CD8-positive, alpha-beta memory T cell (primary cell): ENCODE measurements at regions not wholly inside any gene's neighbourhood (a gene's known extent, or its start where the extent isn't known, plus 50 kb on each side); places are given as distances from the start of the nearest gene placed in this dataset.
"Not testable (repeated sequence)": the region's sequence is repeated elsewhere in the genome, so short reads cannot be mapped to it uniquely, and the experiment has no call there.

Source experiments
- CTCF ChIA-PET: fragments of 350-600 bp; sonication (Branson Sonifier 250); formaldehyde crosslinking; loops from one replicate; lab custom pipeline; 2021; ENCODE audit warnings: antibody characterized with exemption; lab: Charles Lee
- POLR2A ChIA-PET: fragments of 350-600 bp; sonication (Branson Sonifier 250); formaldehyde crosslinking; loops from one replicate; lab custom pipeline; 2021; ENCODE audit warnings: antibody characterized with exemption; lab: Charles Lee
- DNase-seq, 5 donors: peaks; one replicate each; pipeline versions ENCODE4 v3.0.0 to v3.0.0-alpha.2; 2020 to 2022; ENCODE audit warnings: mixed read lengths in 1 of 5
- H3K27ac ChIP-seq: one replicate; pipeline ENCODE4 v1.7.0; 2013; ENCODE audit warnings: low read depth, mild to moderate bottlenecking, low read length, moderate library complexity
- H3K27me3 ChIP-seq: 2 replicates; pipeline ENCODE4 v1.7.0; 2013; ENCODE audit warnings: low read length, mild to moderate bottlenecking; ENCODE audit not compliant: insufficient read depth, poor library complexity, severe bottlenecking
- H3K36me3 ChIP-seq: 2 replicates; pipeline ENCODE4 v1.7.0; 2013; ENCODE audit warnings: mild to moderate bottlenecking, low read length, moderate library complexity; ENCODE audit not compliant: insufficient read depth
- H3K4me1 ChIP-seq: 2 replicates; pipeline ENCODE4 v1.7.0; 2013; ENCODE audit warnings: mild to moderate bottlenecking, low read length, moderate library complexity; ENCODE audit not compliant: insufficient read depth
- H3K4me3 ChIP-seq: 2 replicates; pipeline ENCODE4 v1.7.0; 2013; ENCODE audit warnings: mild to moderate bottlenecking, low read length
- H3K9me3 ChIP-seq: 2 replicates; pipeline ENCODE4 v1.7.0; 2013; ENCODE audit warnings: mild to moderate bottlenecking, low read length
- H3K27ac Mint-ChIP-seq, 8 donors: one replicate each; pipeline ENCODE4 v1.8.0; 2020 to 2021; ENCODE audit warnings: mixed read lengths in 8 of 8, mild to moderate bottlenecking in 6 of 8, inconsistent platforms in 3 of 8, moderate library complexity in 3 of 8
- H3K27me3 Mint-ChIP-seq, 2 donors: one replicate each; pipeline ENCODE4 v1.8.0; 2020 to 2021; ENCODE audit warnings: mixed read lengths in 2 of 2, mild to moderate bottlenecking in 1 of 2, moderate library complexity in 1 of 2
- H3K36me3 Mint-ChIP-seq, 3 donors: one replicate each; pipeline ENCODE4 v1.8.0; 2020 to 2021; ENCODE audit warnings: mixed read lengths in 3 of 3, inconsistent platforms in 1 of 3, mild to moderate bottlenecking in 1 of 3
- H3K4me1 Mint-ChIP-seq, 3 donors: one replicate each; pipeline ENCODE4 v1.8.0; 2020 to 2021; ENCODE audit warnings: mixed read lengths in 3 of 3, inconsistent platforms in 1 of 3, mild to moderate bottlenecking in 1 of 3
- H3K4me3 Mint-ChIP-seq, 7 donors: one replicate each; pipeline ENCODE4 v1.8.0; 2020 to 2021; ENCODE audit warnings: mixed read lengths in 7 of 7, mild to moderate bottlenecking in 6 of 7, moderate library complexity in 4 of 7, inconsistent platforms in 2 of 7
- H3K9me3 Mint-ChIP-seq, 5 donors: one replicate each; pipeline ENCODE4 v1.8.0; 2020 to 2022; ENCODE audit warnings: mixed read lengths in 5 of 5, mild to moderate bottlenecking in 3 of 5, moderate library complexity in 2 of 5, inconsistent platforms in 1 of 5

DNA sequence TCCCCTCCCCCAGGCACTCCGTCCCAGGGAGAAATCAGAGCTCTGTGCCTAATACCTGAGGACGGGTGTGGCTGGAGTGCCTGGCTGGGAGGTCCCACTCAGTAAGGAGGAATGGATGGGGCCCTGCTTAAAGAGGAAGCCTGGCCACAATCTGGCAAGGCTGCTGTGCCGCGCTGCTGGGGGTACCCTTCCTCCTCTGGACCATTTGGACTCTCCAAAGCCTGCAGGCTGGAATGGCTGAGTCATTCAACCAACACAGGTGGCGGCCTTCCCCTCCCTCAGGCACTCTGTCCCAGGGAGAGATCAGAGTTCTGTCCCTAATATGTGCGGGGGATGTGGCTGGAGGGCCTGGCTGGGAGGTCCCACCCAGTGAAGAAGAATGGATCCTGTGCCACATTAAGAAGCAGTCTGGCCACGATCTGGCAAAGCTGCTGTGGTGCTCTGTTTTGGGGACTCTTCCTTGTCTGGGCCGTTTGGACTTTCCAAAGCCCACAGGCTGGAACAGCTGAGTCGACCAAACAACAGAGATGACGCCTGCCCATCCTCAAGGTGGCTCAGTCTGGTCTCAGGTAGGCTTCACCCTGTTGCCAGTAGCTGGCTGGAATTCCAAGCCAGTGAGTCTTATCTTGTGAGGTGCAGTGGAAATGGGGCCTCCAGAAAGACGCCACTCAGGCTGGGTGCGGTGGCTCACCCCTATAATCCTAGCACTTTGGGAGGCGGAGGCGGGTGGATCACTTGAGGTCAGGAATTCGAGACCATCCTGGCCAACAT is 127.3 kb upstream of the HUWE1 start:
- CTCF ChIA-PET: no interaction called here

DNA sequence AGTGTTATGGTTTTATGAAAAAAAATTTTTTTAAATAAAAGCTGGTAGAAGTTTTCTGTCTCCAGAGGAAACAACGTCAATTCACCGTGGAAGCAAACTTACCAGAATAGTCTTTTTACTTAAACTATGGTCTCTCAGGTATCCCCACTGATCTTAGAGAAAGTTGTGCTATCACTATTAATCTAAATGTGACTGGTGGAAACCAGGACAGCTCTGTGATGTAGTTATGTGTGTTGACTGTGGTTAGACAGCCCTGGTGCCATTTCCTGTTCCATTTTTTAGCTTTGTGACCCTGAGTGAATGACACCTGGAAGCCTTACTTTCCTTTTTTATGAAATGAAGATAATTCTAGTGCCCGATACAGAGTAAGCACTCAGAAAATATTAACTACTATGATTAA is 111.8 kb upstream of the HUWE1 start:
- CTCF ChIA-PET: no interaction called here
- Histone ChIP-seq H3K27me3 (no peaks in the 10 kb centered on the region), H3K4me3 (no peak overlapping the region), H3K4me1 (no peaks in the 10 kb centered on the region), H3K36me3 (no peaks in the 10 kb centered on the region), H3K9me3 (no peaks in the 10 kb centered on the region), H3K27ac (no peak overlapping the region)
- peak overlapping the region in 4 of 7 donors; percentile 4 to 33 (median 14) for H3K4me3 Mint-ChIP-seq
- H3K36me3 Mint-ChIP-seq: no peaks in the 10 kb centered on the region
- peaks cover 0 to 10% (median 6%) of the 10 kb centered on the region in 5 donors for H3K9me3 Mint-ChIP-seq
- peak in 1 of 5 donors; percentile 31 for DNase-seq
- peaks cover 0 to 3% of the 10 kb centered on the region in 2 donors for H3K27me3 Mint-ChIP-seq
- H3K4me1 Mint-ChIP-seq: peaks cover 3 to 25% (median 17%) of the 10 kb centered on the region in 3 donors
- peak overlapping the region in 2 of 8 donors; percentile 48 for H3K27ac Mint-ChIP-seq
- POLR2A ChIA-PET: interaction anchor here (0.7 kb wide), 1 partner anchor 227 kb away, joined by 6 read pairs; no protein-coding TSS in a partner anchor

More for the DNA sequence above, 127.3 kb upstream of the HUWE1 start:
- H3K27me3 Mint-ChIP-seq: peaks cover 0 to 3% of the 10 kb centered on the region in 2 donors
- no peak for DNase-seq
- POLR2A ChIA-PET: no interaction called here
- H3K4me1 ChIP-seq: no peaks in the 10 kb centered on the region
- no peak overlapping the region for H3K4me3 ChIP-seq
- no peaks in the 10 kb centered on the region for H3K9me3 Mint-ChIP-seq
- no peaks in the 10 kb centered on the region for H3K27me3 ChIP-seq
- no peaks in the 10 kb centered on the region for H3K9me3 ChIP-seq
- no peak overlapping the region for H3K27ac ChIP-seq
- no peak overlapping the region for H3K27ac Mint-ChIP-seq
- H3K36me3 ChIP-seq: no peaks in the 10 kb centered on the region
- peaks cover 0 to 5% (median 5%) of the 10 kb centered on the region in 3 donors for H3K4me1 Mint-ChIP-seq
- no peaks in the 10 kb centered on the region for H3K36me3 Mint-ChIP-seq
- H3K4me3 Mint-ChIP-seq: no peak overlapping the region

DNA sequence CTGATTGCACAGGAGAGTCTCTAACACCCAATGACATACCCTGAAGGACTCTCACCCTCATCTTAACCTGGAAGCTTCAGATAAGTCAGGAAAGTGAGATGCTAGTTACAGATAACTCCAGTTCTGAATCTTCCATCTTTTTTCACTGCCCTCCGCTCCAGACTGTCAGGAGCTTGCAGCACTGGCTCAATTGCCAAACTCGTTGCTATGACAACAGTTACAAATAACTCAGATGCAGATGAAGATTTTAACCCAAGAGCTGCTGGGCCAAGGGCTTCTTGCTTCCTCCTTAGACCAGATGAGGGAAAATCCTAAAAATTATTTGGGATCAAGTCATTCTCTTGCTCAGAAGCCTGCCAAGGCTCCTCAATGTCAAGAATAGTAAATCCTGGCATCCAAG is 109.1 kb upstream of the HUWE1 start:
- POLR2A ChIA-PET: no interaction called here
- H3K9me3 Mint-ChIP-seq: peaks cover 0 to 10% (median 6%) of the 10 kb centered on the region in 5 donors
- Histone ChIP-seq H3K4me3 (no peak overlapping the region), H3K4me1 (no peaks in the 10 kb centered on the region), H3K9me3 (no peaks in the 10 kb centered on the region), H3K27me3 (no peaks in the 10 kb centered on the region), H3K36me3 (no peaks in the 10 kb centered on the region), H3K27ac (no peak overlapping the region)
- peak overlapping the region in 1 of 7 donors; percentile 61 for H3K4me3 Mint-ChIP-seq
- no peaks in the 10 kb centered on the region for H3K36me3 Mint-ChIP-seq
- DNase-seq: no peak
- peaks cover 0 to 3% of the 10 kb centered on the region in 2 donors for H3K27me3 Mint-ChIP-seq
- H3K4me1 Mint-ChIP-seq: peaks cover 3 to 25% (median 17%) of the 10 kb centered on the region in 3 donors
- no peak overlapping the region for H3K27ac Mint-ChIP-seq
- CTCF ChIA-PET: no interaction called here

DNA sequence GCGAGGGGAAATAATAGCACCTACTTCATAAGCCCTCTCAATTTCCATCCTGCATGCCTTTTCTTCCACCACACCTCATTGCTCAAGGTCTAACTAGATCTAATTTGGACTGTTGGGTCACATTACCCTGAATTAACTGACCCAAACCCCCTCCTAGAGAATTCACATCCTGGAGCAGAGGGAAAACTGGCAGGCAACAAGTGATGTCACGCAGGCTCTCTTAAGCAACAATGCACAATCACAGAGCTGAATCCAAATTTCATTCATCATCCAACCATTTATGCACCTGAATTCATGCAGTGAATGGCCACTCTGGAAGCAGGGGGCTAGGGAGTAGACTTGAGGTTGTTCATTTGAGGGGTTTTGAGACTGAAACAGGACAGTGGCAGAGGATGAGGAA is 107.7 kb upstream of the HUWE1 start:
- Mint-ChIP-seq H3K27ac (peak overlapping the region in 4 of 8 donors; percentile 2 to 84 (median 62)), H3K9me3 (peaks cover 0 to 3% (median 0%) of the 10 kb centered on the region in 5 donors), H3K36me3 (no peaks in the 10 kb centered on the region), H3K27me3 (peaks cover 0 to 2% of the 10 kb centered on the region in 2 donors), H3K4me3 (peak overlapping the region in 2 of 7 donors; percentile 9 to 24), H3K4me1 (peaks cover 3 to 25% (median 17%) of the 10 kb centered on the region in 3 donors)
- no peak for DNase-seq
- ChIA-PET CTCF (no interaction called here), POLR2A (no interaction called here)
- Histone ChIP-seq H3K9me3 (no peaks in the 10 kb centered on the region), H3K36me3 (no peaks in the 10 kb centered on the region), H3K27me3 (no peaks in the 10 kb centered on the region), H3K4me3 (no peak overlapping the region), H3K27ac (no peak overlapping the region), H3K4me1 (no peaks in the 10 kb centered on the region)

DNA sequence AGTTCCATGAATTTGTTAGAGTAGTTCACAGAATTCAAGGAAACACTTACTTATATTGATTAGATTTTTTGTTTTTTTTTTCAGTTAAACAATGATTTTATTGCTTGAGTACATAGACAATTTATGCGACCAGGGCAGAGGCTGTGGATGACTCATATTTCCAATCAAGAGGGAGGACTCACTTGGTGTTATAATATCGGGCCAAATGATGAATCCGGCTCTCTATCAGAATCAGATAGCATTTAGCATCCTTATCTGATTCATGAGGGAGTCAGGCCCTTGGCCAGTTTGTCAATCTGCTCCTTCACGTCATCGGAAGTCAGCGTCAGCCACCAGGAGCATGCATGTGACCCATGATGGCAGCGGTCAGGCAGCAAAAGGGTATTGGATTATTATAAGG is 82.3 kb upstream of the HUWE1 start:
- peaks cover 0 to 8% (median 5%) of the 10 kb centered on the region in 3 donors for H3K4me1 Mint-ChIP-seq

GRCh38 chrX:53768451-53768850 is 81.9 kb upstream of the HUWE1 start:
- no peaks in the 10 kb centered on the region for H3K27me3 ChIP-seq
- H3K27ac ChIP-seq: no peak overlapping the region
- ChIA-PET POLR2A (no interaction called here), CTCF (no interaction called here)
- H3K4me3 Mint-ChIP-seq: no peak overlapping the region
- no peaks in the 10 kb centered on the region for H3K4me1 ChIP-seq
- H3K4me3 ChIP-seq: no peak overlapping the region
- H3K4me1 Mint-ChIP-seq: peaks cover 0 to 8% (median 5%) of the 10 kb centered on the region in 3 donors
- no peaks in the 10 kb centered on the region for H3K27me3 Mint-ChIP-seq
- H3K9me3 ChIP-seq: no peaks in the 10 kb centered on the region
- DNase-seq: no peak
- H3K27ac Mint-ChIP-seq: peak overlapping the region in 1 of 8 donors; percentile 47
- H3K36me3 Mint-ChIP-seq: no peaks in the 10 kb centered on the region
- no peaks in the 10 kb centered on the region for H3K9me3 Mint-ChIP-seq
- H3K36me3 ChIP-seq: no peaks in the 10 kb centered on the region

More for the DNA sequence above, 82.3 kb upstream of the HUWE1 start:
- DNase-seq: no peak
- Histone ChIP-seq H3K36me3 (no peaks in the 10 kb centered on the region), H3K27ac (no peak overlapping the region), H3K4me1 (no peaks in the 10 kb centered on the region), H3K9me3 (no peaks in the 10 kb centered on the region), H3K4me3 (no peak overlapping the region), H3K27me3 (no peaks in the 10 kb centered on the region)
- Mint-ChIP-seq H3K27me3 (no peaks in the 10 kb centered on the region), H3K4me3 (no peak overlapping the region), H3K9me3 (no peaks in the 10 kb centered on the region), H3K27ac (peak overlapping the region in 1 of 8 donors; percentile 33), H3K36me3 (no peaks in the 10 kb centered on the region)
- CTCF ChIA-PET: no interaction called here
- POLR2A ChIA-PET: no interaction called here

DNA sequence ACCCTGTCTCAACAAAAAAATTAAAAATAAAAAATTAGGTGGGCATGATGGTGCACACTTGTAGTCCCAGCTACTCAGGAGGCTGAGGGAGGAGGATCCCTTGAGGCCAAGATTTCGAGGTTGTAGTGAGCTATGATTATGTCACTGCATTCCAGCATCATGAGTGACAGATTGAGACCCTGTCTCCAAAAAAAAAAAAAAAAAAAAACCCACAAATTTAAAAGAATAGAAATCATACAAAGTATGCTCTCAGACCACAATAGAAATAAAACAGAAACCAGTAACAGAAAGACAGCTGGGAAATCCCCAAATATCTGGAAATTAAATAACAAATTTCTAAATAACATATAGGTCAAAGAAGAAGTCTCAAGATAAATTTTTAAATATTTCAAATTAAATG is 81.0 kb upstream of the HUWE1 start:
- Mint-ChIP-seq H3K36me3 (no peaks in the 10 kb centered on the region), H3K27me3 (no peaks in the 10 kb centered on the region), H3K9me3 (no peaks in the 10 kb centered on the region), H3K4me3 (no peak overlapping the region), H3K27ac (no peak overlapping the region), H3K4me1 (peaks cover 0 to 8% (median 5%) of the 10 kb centered on the region in 3 donors)
- DNase-seq: no peak
- H3K27me3 ChIP-seq: no peaks in the 10 kb centered on the region
- H3K4me1 ChIP-seq: no peaks in the 10 kb centered on the region
- POLR2A ChIA-PET: no interaction called here
- no peaks in the 10 kb centered on the region for H3K9me3 ChIP-seq
- CTCF ChIA-PET: no interaction called here
- H3K4me3 ChIP-seq: no peak overlapping the region
- H3K27ac ChIP-seq: no peak overlapping the region
- no peaks in the 10 kb centered on the region for H3K36me3 ChIP-seq

GRCh38 chrX:53757181-53757580 is 70.7 kb upstream of the HUWE1 start:
- H3K27ac ChIP-seq, H3K4me1 Mint-ChIP-seq, DNase-seq, H3K9me3 Mint-ChIP-seq, H3K9me3 ChIP-seq, POLR2A ChIA-PET, H3K4me3 ChIP-seq, H3K27me3 ChIP-seq, H3K27me3 Mint-ChIP-seq, H3K36me3 ChIP-seq, H3K4me3 Mint-ChIP-seq, CTCF ChIA-PET, H3K4me1 ChIP-seq, H3K36me3 Mint-ChIP-seq, H3K27ac Mint-ChIP-seq: not testable (repeated sequence)
